Psoas muscle (tissue), 7 donors: ENCODE measurements at regions not wholly inside any gene's neighbourhood (a gene's known extent, or its start where the extent isn't known, plus 50 kb on each side); places are given as distances from the start of the nearest gene placed in this dataset.

Source experiments
- ATAC-seq, 4 donors: fragments of 200-7000 bp; cut with Tn5 transposase; one replicate each; pipeline ENCODE4 v1.9.1; 2020; ENCODE audit warnings: moderate library complexity in 3 of 4, mild to moderate bottlenecking in 2 of 4
- DNase-seq, 2 donors: peaks; one replicate each; pipeline ENCODE4 v3.0.0-alpha.2; 2020
- H3K27ac ChIP-seq: fragments of 200-600 bp; one replicate; pipeline ENCODE4 v1.8.0; 2022
- H3K27me3 ChIP-seq, 3 donors: fragments of 200-600 bp in 1 of 3; one replicate each; pipeline versions ENCODE4 v1.6.1 to v1.8.0; 2013 to 2022; ENCODE audit warnings: low read length in 2 of 3, mild to moderate bottlenecking in 2 of 3, moderate library complexity in 1 of 3; ENCODE audit not compliant: insufficient read depth in 3 of 3
- H3K36me3 ChIP-seq, 2 donors: fragments of 200-600 bp in 1 of 2; one replicate each; pipeline versions ENCODE4 v1.6.1 to v1.8.0; 2013 to 2022; ENCODE audit warnings: low read depth in 1 of 2, mild to moderate bottlenecking in 1 of 2, moderate library complexity in 1 of 2; ENCODE audit not compliant: insufficient read depth in 1 of 2
- H3K4me1 ChIP-seq: fragments of 200-600 bp; one replicate; pipeline ENCODE4 v1.8.0; 2022
- H3K4me3 ChIP-seq: fragments of 200-600 bp; one replicate; pipeline ENCODE4 v1.8.0; 2022; ENCODE audit warnings: mild to moderate bottlenecking
- H3K9me3 ChIP-seq: fragments of 200-600 bp; one replicate; pipeline ENCODE4 v1.8.0; 2022
- WGBS, 3 donors: extraction: QIAGEN DNeasy Blood & Tissue Kit; methylation state at CpG; one replicate each; pipeline versions ENCODE4 v1.1.6 to v1.1.7; 2013; 5-methylcytosine and 5-hydroxymethylcytosine counted together
- intact Hi-C, 2 donors: fragments of 100-400 bp; cut with DNase I; formaldehyde crosslinking; loops; one replicate each; pipeline versions ENCODE4 v1.11.0 to v1.14.2; 2022
- TF ChIP-seq, protein P1 (sequence below): fragments of 200-600 bp; IDR thresholded peaks from one replicate; pipeline ENCODE4 v1.8.0; 2022; ENCODE audit warnings: antibody characterized with exemption
- donor health status: healthy with polysubstance abuse.
- donor health status: DM: no; HTN: no; CAD: no; lungs with moderate emphysema.
- donor health status: Bipolar disorder and iron deficiency.
- donor health status: healthy.
- donor health status: DM: yes; HTN: yes; CAD: no.
- donor health status: DM: no; HTN: no; CAD: no.
- donor health status: DM: yes; HTN: yes; CAD: no.

DNA sequence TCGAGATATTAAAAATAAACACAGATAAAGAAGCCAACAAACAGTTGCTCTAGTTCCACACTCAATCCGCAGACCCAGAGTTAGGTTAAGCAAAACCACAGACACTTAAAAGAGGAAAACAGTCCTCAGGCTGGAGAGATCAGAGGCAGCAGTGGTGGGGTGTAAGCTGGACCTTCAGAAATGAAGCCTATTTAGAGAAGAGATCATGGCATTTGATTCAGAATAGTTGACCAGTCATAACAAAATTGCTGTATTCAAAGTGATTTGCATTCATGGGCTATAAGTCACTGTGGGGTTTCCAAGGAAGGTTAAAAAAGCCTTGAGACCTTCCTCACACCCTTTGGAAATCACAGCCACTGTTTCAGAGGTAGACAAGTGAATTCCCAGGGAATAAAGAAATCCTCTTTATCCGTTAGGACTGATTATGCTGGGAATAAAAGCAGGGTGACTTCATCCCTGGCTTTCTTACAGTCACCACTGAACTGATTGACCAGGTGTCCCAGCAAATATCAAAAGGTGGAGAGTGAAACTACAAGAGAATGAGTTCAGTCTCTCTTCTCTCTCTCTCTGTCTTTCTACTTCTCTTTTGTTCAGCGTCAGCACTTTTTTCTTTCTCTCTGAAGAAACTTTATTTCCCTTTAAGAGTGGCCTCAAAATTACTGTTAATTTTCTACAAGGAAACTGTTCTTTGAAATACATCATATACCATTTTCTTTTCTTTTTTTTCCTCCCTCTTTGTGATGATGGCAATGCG lies 171.8 kb upstream of the PIK3C3 start:
- 67 to 76% (median 68%) methylated on average over 5 of the region's 5 CpGs for WGBS, 3 donors
- ATAC-seq: no peak

DNA sequence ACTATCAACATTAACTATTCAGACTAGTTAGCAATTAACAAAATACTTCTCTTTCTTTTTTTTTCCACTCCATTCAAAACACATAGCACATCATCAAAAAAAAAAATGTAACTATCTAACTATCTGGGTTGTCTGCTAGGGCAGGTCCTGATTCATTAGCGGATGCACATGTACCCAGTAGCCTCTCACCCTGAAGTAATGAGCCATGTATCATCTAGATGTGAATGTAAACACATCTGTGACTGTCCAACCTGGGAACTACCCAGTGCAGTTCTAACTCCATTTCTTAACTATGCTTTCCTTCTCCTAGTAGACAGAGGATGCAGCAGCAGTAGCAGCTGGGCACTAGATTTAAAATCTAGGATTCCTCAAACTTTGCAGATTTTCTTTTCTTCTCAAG lies 183.1 kb upstream of the PIK3C3 start:
- TF ChIP-seq, protein P1, sequence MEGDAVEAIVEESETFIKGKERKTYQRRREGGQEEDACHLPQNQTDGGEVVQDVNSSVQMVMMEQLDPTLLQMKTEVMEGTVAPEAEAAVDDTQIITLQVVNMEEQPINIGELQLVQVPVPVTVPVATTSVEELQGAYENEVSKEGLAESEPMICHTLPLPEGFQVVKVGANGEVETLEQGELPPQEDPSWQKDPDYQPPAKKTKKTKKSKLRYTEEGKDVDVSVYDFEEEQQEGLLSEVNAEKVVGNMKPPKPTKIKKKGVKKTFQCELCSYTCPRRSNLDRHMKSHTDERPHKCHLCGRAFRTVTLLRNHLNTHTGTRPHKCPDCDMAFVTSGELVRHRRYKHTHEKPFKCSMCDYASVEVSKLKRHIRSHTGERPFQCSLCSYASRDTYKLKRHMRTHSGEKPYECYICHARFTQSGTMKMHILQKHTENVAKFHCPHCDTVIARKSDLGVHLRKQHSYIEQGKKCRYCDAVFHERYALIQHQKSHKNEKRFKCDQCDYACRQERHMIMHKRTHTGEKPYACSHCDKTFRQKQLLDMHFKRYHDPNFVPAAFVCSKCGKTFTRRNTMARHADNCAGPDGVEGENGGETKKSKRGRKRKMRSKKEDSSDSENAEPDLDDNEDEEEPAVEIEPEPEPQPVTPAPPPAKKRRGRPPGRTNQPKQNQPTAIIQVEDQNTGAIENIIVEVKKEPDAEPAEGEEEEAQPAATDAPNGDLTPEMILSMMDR: no peak
- H3K4me3 ChIP-seq: no peak overlapping the region
- WGBS, 3 donors: 71 to 80% (median 77%) methylated on average over 1 of the region's 1 CpG
- DNase-seq (no peak), ATAC-seq (no peak)
- no peaks in the 10 kb centered on the region for H3K9me3 ChIP-seq
- no peaks in the 10 kb centered on the region for H3K27me3 ChIP-seq
- intact Hi-C loops: no loop called here
- H3K36me3 ChIP-seq: no peaks in the 10 kb centered on the region
- no peaks in the 10 kb centered on the region for H3K4me1 ChIP-seq
- H3K27ac ChIP-seq: no peak overlapping the region

More for the DNA sequence above, 171.8 kb upstream of the PIK3C3 start:
- TF ChIP-seq, protein P1: no peak
- no peak overlapping the region for H3K4me3 ChIP-seq
- H3K27ac ChIP-seq: no peak overlapping the region
- H3K9me3 ChIP-seq: peaks cover 4% of the 10 kb centered on the region
- intact Hi-C loops: no loop called here
- DNase-seq: no peak
- H3K36me3 ChIP-seq: no peaks in the 10 kb centered on the region
- no peaks in the 10 kb centered on the region for H3K27me3 ChIP-seq
- H3K4me1 ChIP-seq: no peaks in the 10 kb centered on the region

DNA sequence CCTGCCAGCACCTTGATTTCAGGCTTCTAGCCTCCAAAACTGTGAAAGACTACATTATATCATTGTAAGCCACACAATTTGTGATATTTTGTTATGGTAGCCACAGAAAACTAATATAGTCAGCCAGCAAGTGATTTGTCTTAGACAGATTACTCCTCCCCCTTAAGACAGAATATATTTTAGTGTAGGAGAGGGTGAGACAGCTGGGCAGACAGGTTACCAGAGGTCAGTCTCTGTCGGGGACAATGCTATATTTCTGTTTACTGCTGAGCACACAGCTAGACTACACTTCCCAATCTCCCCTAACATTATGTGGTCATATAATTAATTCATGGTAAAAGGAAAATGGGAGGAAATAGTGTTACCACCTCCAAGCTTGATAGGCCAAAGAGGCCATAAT lies 185.8 kb upstream of the PIK3C3 start:
- Histone ChIP-seq H3K9me3 (no peaks in the 10 kb centered on the region), H3K36me3 (no peaks in the 10 kb centered on the region), H3K27ac (no peak overlapping the region), H3K4me3 (no peak overlapping the region), H3K4me1 (no peaks in the 10 kb centered on the region), H3K27me3 (no peaks in the 10 kb centered on the region)
- no peak for ATAC-seq
- WGBS, 3 donors: 20 to 21% (median 20%) methylated on average over 1 of the region's 1 CpG
- intact Hi-C loops: no loop called here
- DNase-seq: no peak
- TF ChIP-seq, protein P1: no peak

DNA sequence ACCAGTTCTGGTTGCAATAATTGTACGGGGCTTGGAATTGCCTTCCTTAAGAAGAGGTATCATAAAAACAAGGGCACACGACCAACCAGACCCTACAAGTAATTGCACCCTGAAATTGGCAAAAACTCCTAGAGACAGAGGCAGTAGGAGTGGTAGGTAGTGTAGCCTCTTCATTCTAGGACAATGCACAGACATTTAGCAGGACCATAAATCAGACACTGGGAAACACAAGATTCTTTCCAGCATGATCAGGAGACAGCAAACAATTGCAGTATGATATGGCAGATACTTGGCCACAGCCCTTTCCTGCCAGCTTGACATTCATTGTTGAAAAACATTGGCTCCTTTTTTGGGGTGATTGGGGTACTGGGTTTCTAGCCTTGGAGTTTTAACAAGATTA lies 186.6 kb upstream of the PIK3C3 start:
- Histone ChIP-seq H3K4me1 (no peaks in the 10 kb centered on the region), H3K27me3 (no peaks in the 10 kb centered on the region), H3K9me3 (no peaks in the 10 kb centered on the region), H3K4me3 (no peak overlapping the region), H3K27ac (no peak overlapping the region), H3K36me3 (no peaks in the 10 kb centered on the region)
- WGBS, 3 donors: 42 to 46% (median 44%) methylated on average over 2 of the region's 2 CpGs
- TF ChIP-seq, protein P1: no peak
- intact Hi-C loops: no loop called here
- ATAC-seq: no peak
- DNase-seq: no peak

DNA sequence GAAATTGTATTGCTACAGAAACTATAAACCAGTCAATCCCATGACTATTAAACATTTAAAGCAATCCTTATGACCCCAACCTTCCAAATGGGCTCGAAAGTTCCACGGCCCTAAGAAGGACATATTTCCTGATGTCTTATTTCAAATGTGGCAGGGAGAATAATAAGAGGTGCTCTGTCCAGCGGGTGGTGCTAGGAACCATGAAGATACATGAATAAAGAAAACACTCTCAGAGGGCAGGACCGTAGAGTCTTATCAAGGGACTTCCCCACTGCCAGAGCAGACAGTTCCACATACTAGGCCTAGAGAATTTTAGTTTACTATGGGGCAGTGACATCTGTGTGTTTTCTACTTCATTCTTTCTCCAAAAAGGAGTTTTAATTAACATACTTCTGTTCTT lies 187.1 kb upstream of the PIK3C3 start:
- TF ChIP-seq, protein P1: no peak
- Histone ChIP-seq H3K4me3 (no peak overlapping the region), H3K9me3 (no peaks in the 10 kb centered on the region), H3K27ac (no peak overlapping the region), H3K4me1 (no peaks in the 10 kb centered on the region), H3K36me3 (no peaks in the 10 kb centered on the region), H3K27me3 (no peaks in the 10 kb centered on the region)
- intact Hi-C loops: no loop called here
- DNase-seq (no peak), ATAC-seq (no peak)
- WGBS, 3 donors: 56 to 62% (median 61%) methylated on average over 4 of the region's 4 CpGs
